ENCODE measurements at regions not wholly inside any gene's neighbourhood (a gene's known extent, or its start where the extent isn't known, plus 50 kb on each side); places are given as distances from the start of the nearest gene placed in this dataset.

DNA sequence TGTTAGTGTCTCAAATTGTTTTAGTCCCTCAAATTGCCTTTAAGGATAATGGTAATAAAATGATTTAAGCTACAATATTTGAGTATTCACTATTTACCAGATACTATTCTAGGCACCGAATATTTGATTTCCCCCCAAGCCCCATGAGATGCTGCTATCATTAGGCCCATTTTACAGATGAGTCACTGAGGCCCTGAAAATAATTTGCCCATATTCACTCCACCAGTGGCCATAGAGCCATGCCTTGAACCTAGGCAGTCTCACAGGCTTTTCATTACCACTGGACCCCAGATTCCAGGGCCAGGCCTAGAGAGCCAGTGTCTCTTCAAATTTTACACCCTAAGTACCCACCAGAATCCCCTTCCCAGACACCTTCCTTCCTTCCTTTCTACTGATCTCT, 133.7 kb downstream of the LINC00237 start:
- H3K9me3 Mint-ChIP-seq = peaks cover 0 to 12% (median 3%) of the 10 kb centered on the region in 7 donors
- no peaks in the 10 kb centered on the region for H3K4me1 Mint-ChIP-seq
- peaks cover 4 to 31% (median 10%) of the 10 kb centered on the region in 3 donors for H3K27me3 Mint-ChIP-seq
- H3K36me3 Mint-ChIP-seq = no peaks in the 10 kb centered on the region
- H3K4me3 Mint-ChIP-seq = no peak overlapping the region
- DNase-seq (no peak), ATAC-seq (ENCODE audit: low read depth in 2 of 2) (no peak)
- H3K27ac Mint-ChIP-seq = no peak overlapping the region

DNA sequence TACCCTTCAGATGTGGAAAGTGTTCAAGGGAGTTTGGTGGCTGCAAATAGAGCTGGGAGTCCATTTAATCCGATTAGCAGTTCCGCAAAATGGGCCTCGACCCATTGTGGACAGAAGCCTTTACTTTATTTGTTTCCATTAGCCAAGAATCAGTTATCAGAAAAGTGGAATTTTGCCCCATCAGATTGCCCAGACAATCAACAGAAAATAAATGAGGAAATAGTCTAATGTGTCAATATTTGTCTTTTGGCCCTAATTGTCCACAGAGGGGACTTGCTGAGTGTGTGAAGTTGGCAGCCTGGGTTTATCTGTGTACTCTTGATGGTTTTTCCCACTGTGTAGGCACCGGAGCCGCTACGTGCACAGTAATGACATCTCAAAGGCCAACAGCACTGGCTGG, 134.3 kb downstream of the LINC00237 start:
- Mint-ChIP-seq H3K36me3 (no peaks in the 10 kb centered on the region), H3K9me3 (peaks cover 0 to 12% (median 1%) of the 10 kb centered on the region in 7 donors), H3K4me1 (no peaks in the 10 kb centered on the region), H3K4me3 (no peak overlapping the region), H3K27ac (no peak overlapping the region), H3K27me3 (peaks cover 4 to 25% (median 5%) of the 10 kb centered on the region in 3 donors)
- ATAC-seq (ENCODE audit: low read depth in 2 of 2) = no peak
- no peak for DNase-seq

DNA sequence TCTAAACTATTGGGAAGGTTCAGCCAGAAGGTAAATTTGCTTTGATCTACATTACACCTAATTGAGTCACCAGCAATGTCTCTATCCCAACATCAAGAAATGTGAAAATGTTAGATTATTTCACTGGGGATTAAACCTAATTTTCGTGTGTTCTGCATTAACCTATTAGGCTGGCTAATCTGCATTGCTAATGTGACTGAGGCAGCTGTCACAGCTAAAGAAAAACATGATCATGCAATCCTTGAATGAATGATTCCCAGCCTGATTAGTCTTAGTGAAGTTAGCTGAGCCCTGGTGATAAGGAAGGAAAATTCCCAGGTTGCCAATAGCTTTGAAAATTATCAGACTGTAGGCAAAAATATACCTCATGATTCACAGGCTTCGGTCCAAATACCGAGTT, 135.3 kb downstream of the LINC00237 start:
- H3K36me3 Mint-ChIP-seq = no peaks in the 10 kb centered on the region
- H3K4me1 Mint-ChIP-seq = no peaks in the 10 kb centered on the region

DNA sequence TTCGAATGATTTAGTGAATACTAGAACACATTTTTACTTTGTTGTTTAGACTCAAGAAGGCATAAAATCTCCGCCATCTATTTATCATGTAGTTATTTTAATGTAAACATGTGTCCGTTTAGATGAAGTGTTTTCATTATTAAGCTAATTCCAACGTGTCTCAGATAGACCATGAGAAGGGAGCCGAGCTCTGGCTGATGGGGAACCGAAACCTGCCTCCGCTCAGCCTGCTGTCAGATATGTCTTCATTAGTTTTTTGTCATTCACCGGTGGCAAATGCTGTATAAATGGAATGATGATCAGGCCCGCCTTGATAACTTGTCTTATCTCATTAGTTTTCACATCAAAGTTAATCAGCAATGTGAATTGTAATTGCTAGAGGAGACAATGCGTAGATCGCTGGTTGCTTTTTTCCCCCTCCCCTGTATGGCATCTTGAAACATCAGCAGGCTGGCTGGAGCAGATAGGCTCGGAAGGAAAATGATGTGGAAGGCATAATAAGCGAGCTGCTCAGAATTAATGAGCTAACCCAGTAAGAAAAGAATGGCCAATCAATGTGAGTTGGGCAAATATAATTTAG, 136.4 kb downstream of the LINC00237 start:
- H3K27me3 Mint-ChIP-seq = peaks cover 4 to 25% (median 5%) of the 10 kb centered on the region in 3 donors
- H3K4me1 Mint-ChIP-seq = no peaks in the 10 kb centered on the region
- DNase-seq (no peak), ATAC-seq (ENCODE audit: low read depth in 2 of 2) (no peak)
- peaks cover 0 to 12% (median 1%) of the 10 kb centered on the region in 7 donors for H3K9me3 Mint-ChIP-seq
- H3K4me3 Mint-ChIP-seq = no peak overlapping the region
- no peak overlapping the region for H3K27ac Mint-ChIP-seq
- no peaks in the 10 kb centered on the region for H3K36me3 Mint-ChIP-seq

More for the DNA sequence above, 135.3 kb downstream of the LINC00237 start:
- H3K4me3 Mint-ChIP-seq = no peak overlapping the region
- peaks cover 0 to 12% (median 1%) of the 10 kb centered on the region in 7 donors for H3K9me3 Mint-ChIP-seq
- DNase-seq (no peak), ATAC-seq (ENCODE audit: low read depth in 2 of 2) (no peak)
- peaks cover 4 to 25% (median 5%) of the 10 kb centered on the region in 3 donors for H3K27me3 Mint-ChIP-seq
- no peak overlapping the region for H3K27ac Mint-ChIP-seq

DNA sequence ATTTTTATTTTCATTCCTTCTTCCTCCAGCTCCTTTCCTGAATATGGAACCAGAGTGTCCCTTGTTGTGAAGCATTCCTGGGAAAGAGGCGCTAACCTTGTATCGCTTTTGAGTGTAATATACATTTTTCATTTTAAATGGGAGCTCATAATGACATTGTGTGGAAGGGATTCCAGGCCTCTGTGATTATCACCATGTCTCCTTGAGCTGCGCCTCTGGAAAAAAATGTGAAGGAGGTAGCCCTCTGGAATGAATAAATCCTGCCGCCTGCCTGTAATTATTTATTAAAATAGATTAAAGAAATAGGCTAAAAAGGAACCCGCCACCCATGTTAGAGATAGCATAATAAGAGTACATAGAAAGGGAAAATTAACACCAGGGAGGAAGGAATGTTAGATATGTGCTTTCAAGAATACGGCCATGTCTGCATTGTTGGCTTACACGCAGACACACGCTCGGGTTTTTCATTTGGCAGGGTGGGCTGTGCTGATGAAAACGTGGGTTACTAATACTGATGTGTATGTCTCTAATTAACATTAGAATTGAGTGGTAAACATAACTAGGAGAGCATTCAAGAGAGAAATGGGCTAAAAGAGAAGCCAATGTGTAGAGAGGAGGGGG, 138.5 kb downstream of the LINC00237 start:
- Mint-ChIP-seq H3K27ac (no peak overlapping the region), H3K27me3 (peaks cover 4 to 24% (median 5%) of the 10 kb centered on the region in 3 donors), H3K4me3 (no peak overlapping the region), H3K9me3 (peaks cover 0 to 9% (median 0%) of the 10 kb centered on the region in 7 donors), H3K36me3 (no peaks in the 10 kb centered on the region), H3K4me1 (no peaks in the 10 kb centered on the region)
- no peak for DNase-seq
- no peak for ATAC-seq (ENCODE audit: low read depth in 2 of 2)

DNA sequence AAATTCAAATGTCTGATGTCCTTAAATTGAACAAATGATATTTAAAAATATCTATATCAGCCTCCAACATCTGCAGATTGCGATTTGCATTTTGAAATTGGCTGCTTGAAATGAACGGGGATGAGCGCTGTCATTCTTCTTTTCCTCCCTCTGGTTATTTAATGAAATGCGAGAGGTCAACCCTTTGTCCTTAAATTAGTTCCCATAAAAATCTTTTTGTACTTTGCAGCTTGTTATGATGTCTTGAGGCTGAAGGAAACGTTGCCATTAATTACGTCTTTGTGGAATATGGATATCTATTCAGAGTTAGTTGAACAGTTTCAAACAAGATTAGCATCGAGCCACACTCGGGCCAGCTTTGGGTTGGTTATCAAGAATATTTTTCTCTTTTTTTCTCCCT, 140.0 kb downstream of the LINC00237 start:
- Mint-ChIP-seq H3K4me3 (no peak overlapping the region), H3K9me3 (peaks cover 0 to 14% (median 2%) of the 10 kb centered on the region in 7 donors), H3K27ac (no peak overlapping the region), H3K4me1 (no peaks in the 10 kb centered on the region), H3K27me3 (peaks cover 11 to 36% (median 16%) of the 10 kb centered on the region in 3 donors), H3K36me3 (no peaks in the 10 kb centered on the region)
- no peak for ATAC-seq (ENCODE audit: low read depth in 2 of 2)
- DNase-seq = no peak

DNA sequence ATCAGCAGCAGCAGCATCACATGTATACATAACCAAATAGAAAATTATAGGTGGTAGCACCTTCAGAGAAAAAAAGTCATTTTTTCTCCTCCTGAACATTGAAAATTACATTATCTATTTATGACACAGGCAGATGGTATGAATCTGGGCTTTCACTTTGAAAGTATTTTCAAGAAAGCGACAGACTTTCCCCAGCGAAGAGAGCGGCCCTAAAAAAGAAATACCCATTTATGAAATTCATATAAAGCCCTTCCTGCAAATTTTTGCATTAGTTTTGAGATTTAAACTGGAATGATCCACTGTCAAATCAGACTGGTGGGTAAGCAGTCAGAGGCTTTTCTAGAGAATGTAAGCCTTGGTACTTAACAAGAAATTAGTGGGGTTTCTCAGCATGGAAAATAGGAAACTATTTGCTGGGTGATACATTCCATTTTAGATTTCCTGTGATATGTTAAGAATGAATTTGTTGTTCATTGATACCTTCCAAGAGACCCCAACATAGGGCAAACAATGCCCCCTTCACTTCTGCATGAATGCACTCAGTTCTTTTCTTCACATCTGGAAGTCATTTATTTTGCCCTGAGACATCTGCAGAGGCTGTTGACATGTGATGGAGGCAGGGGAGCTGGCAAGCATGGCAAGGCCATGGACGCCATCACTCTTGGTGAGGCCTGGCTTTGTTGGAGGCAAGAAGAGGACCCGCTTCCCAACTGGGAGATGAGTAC, 147.0 kb downstream of the LINC00237 start:
- Mint-ChIP-seq H3K4me1 (no peaks in the 10 kb centered on the region), H3K36me3 (no peaks in the 10 kb centered on the region), H3K4me3 (no peak overlapping the region), H3K9me3 (peaks cover 0 to 11% (median 4%) of the 10 kb centered on the region in 7 donors), H3K27me3 (peaks cover 24 to 34% (median 29%) of the 10 kb centered on the region in 3 donors), H3K27ac (no peak overlapping the region)
- DNase-seq (no peak), ATAC-seq (ENCODE audit: low read depth in 2 of 2) (no peak)

DNA sequence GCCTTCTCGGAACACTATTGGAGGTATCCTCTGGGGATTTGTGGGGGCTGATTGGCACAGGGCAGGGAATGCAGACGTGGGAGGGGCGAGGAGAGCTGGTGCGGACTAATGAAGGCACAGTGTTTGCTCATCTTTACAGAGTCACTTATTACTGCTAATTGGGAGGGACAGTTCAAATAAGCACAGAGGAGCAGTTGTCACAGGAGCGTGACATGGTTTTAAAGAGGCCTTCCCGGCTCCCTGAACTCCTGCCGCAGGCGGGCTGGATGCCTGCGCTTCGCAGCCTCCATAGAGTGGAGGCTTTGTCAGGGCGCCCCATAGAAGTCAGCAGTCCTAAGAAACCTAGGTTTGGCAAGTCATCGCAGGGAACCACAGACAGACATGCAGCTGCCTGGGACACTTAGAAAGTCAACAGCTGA, 149.6 kb downstream of the LINC00237 start:
- Mint-ChIP-seq H3K9me3 (peaks cover 0 to 9% (median 4%) of the 10 kb centered on the region in 7 donors), H3K27me3 (peaks cover 26 to 42% (median 39%) of the 10 kb centered on the region in 3 donors), H3K27ac (no peak overlapping the region), H3K36me3 (no peaks in the 10 kb centered on the region), H3K4me1 (no peaks in the 10 kb centered on the region), H3K4me3 (no peak overlapping the region)
- ATAC-seq (ENCODE audit: low read depth in 2 of 2) (no peak), DNase-seq (no peak)

DNA sequence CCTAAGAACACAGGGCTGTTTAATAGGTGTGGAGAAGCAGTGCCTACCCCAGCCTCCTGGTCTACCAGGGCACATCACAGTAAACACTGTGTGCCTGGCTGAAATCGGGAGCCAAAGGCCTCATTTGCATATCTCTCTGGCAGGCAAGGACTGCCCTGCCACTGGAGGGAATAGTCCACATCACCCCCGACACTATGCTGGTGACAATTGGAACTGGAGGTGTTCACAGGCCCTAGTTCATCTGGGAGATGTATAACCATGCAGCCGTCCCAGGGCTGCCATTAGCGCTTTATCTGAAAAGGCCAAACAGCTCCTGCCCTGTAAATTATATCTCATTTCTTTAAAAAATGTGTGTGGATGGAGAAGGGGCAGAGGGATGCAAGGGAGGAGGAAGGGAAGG, 150.3 kb downstream of the LINC00237 start:
- no peak for DNase-seq
- no peak overlapping the region for H3K4me3 Mint-ChIP-seq
- H3K4me1 Mint-ChIP-seq = no peaks in the 10 kb centered on the region
- no peaks in the 10 kb centered on the region for H3K36me3 Mint-ChIP-seq
- peaks cover 20 to 37% (median 36%) of the 10 kb centered on the region in 3 donors for H3K27me3 Mint-ChIP-seq
- no peak for ATAC-seq (ENCODE audit: low read depth in 2 of 2)
- H3K27ac Mint-ChIP-seq = no peak overlapping the region
- H3K9me3 Mint-ChIP-seq = peaks cover 0 to 4% (median 1%) of the 10 kb centered on the region in 7 donors

DNA sequence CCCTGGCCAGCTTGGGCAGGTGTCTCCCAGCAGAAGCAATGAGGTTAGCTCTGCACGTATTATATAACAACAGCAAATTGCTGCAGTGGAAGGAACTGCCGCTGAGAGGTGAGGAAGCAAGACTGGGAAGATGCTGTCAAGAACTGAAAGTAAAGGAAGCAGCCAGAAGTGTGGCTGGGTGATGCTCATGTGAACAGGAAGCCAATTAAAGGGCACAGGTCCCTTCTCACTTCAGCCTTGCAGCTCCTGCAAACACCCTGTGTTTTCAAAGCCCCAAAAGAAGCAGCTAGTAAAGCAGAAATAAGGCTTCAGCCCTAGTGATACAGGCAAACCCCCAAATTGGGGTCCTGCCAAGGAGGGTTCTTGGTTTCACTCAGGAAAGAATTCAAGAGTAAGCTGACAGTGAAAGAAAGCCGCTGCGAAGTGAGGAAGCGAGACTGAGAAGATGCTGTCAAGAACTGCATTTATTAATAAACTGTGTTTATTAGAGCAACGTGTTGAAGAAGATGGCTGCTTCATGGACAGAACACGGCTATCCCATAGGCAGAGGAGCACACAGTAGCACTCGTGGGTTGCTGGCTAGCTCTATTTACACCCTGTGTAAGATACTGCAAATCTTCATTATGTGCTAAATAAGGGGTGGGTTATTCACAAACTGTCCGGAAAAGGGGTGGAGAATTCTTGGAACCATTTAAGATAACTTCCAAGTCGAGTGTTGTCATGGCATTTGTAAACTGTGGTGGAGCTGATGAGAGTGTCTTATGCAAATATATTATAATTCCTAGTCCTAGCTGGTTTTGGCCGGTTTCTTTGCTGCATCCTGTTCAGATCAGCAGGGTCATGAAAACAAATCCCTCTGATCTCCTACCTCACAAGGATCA, 152.2 kb downstream of the LINC00237 start:
- peaks cover 0 to 4% (median 1%) of the 10 kb centered on the region in 7 donors for H3K9me3 Mint-ChIP-seq
- ATAC-seq (ENCODE audit: low read depth in 2 of 2) = no peak

DNA sequence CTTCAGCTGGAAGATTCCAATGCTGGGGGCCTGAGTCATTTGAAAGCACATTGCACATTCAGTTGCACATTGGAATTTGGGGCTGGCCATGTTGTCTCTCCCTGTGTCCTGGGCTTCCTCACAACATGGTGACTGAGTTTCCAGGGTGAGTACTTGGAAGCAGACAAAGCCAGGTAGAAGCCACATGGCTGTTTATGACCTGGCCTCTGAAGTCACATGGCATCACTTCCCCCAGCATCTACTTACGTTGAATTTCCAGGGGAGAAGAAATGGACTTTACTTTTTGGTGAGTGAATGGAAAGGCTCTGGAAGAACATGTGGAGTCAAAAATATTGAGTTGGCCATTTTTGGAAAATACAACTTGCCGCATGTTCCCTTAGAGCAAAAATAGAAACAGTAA, 155.5 kb downstream of the LINC00237 start:
- no peak overlapping the region for H3K4me3 Mint-ChIP-seq
- ATAC-seq (ENCODE audit: low read depth in 2 of 2) (no peak), DNase-seq (no peak)
- peaks cover 0 to 12% (median 7%) of the 10 kb centered on the region in 7 donors for H3K9me3 Mint-ChIP-seq
- H3K27ac Mint-ChIP-seq = no peak overlapping the region
- H3K27me3 Mint-ChIP-seq = peaks cover 18 to 36% (median 22%) of the 10 kb centered on the region in 3 donors
- H3K36me3 Mint-ChIP-seq = no peaks in the 10 kb centered on the region
- no peaks in the 10 kb centered on the region for H3K4me1 Mint-ChIP-seq

More for the DNA sequence above, 152.2 kb downstream of the LINC00237 start:
- Mint-ChIP-seq H3K4me1 (no peaks in the 10 kb centered on the region), H3K4me3 (no peak overlapping the region), H3K27me3 (peaks cover 20 to 36% (median 29%) of the 10 kb centered on the region in 3 donors), H3K27ac (peak overlapping the region in 1 of 6 donors; percentile 28), H3K36me3 (no peaks in the 10 kb centered on the region)
- no peak for DNase-seq

DNA sequence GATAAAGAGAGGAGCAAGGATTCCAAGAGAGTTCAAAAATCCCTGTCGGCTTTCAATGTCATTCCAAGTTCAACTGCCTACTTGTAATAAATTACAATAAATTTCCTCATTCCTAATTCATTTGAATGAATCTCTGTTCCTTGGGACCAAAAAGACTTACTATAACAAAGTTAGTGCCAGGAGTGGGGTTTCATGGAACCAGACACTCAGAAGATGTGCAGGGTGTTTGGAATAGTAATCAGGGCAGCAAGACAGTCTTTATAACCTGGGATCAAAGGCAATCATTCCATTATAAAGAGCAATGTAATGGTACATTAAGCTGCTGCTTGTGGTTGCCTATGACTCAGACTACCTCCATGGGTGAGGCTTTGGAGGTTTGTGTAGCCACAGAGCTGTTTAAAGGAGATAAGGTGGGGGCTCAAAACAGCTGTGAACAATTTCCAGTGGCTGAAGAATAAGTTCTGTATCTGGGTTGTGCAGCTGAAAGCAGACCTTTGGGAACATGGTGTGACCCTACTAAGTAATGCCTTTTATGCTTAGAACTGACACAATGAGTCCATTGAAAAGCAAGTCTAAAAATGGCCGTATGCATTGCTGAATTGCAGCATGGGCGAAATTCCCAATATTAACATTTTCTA, 159.9 kb downstream of the LINC00237 start:
- no peak for DNase-seq
- Mint-ChIP-seq H3K27ac (no peak overlapping the region), H3K4me3 (no peak overlapping the region), H3K9me3 (peaks cover 4 to 27% (median 9%) of the 10 kb centered on the region in 7 donors), H3K4me1 (no peaks in the 10 kb centered on the region), H3K36me3 (no peaks in the 10 kb centered on the region), H3K27me3 (peaks cover 0 to 20% (median 10%) of the 10 kb centered on the region in 3 donors)
- ATAC-seq (ENCODE audit: low read depth in 2 of 2) = no peak
